ENCODE measurements at regions not wholly inside any gene's neighbourhood (a gene's known extent, or its start where the extent isn't known, plus 50 kb on each side); places are given as distances from the start of the nearest gene placed in this dataset.

GRCh38 chr2:19706332-19706731 lies 195.5 kb downstream of the TTC32 start:
- Histone ChIP-seq H3K27me3 (replicated peaks; ENCODE audit: insufficient read depth) (no peaks in the 10 kb centered on the region), H3K27ac (no peak overlapping the region), H3K4me3 (no peak overlapping the region), H3K36me3 (no peaks in the 10 kb centered on the region), H3K4me1 (ENCODE audit: control insufficient read depth in 1 of 2, low read depth in 2 of 2) (peaks cover 0 to 30% of the 10 kb centered on the region in 2 donors), H3K9me3 (no peaks in the 10 kb centered on the region)
- ATAC-seq (ENCODE audit: insufficient number of reproducible peaks, low FRiP score, low read depth) = no peak
- TF ChIP-seq, protein P1, sequence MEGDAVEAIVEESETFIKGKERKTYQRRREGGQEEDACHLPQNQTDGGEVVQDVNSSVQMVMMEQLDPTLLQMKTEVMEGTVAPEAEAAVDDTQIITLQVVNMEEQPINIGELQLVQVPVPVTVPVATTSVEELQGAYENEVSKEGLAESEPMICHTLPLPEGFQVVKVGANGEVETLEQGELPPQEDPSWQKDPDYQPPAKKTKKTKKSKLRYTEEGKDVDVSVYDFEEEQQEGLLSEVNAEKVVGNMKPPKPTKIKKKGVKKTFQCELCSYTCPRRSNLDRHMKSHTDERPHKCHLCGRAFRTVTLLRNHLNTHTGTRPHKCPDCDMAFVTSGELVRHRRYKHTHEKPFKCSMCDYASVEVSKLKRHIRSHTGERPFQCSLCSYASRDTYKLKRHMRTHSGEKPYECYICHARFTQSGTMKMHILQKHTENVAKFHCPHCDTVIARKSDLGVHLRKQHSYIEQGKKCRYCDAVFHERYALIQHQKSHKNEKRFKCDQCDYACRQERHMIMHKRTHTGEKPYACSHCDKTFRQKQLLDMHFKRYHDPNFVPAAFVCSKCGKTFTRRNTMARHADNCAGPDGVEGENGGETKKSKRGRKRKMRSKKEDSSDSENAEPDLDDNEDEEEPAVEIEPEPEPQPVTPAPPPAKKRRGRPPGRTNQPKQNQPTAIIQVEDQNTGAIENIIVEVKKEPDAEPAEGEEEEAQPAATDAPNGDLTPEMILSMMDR (IDR thresholded peaks at IDR 0.05) = no peak
- no peak for DNase-seq (ENCODE audit: low spot score)

GRCh38 chr2:19702267-19702666 lies 199.5 kb downstream of the TTC32 start:
- TF ChIP-seq, protein P1 (IDR thresholded peaks at IDR 0.05) = no peak
- Histone ChIP-seq H3K27me3 (replicated peaks; ENCODE audit: insufficient read depth) (no peaks in the 10 kb centered on the region), H3K36me3 (no peaks in the 10 kb centered on the region), H3K4me3 (no peak overlapping the region), H3K27ac (no peak overlapping the region), H3K4me1 (ENCODE audit: control insufficient read depth in 1 of 2, low read depth in 2 of 2) (peaks cover 0 to 35% of the 10 kb centered on the region in 2 donors), H3K9me3 (no peaks in the 10 kb centered on the region)
- DNase-seq (ENCODE audit: low spot score) (no peak), ATAC-seq (ENCODE audit: insufficient number of reproducible peaks, low FRiP score, low read depth) (no peak)

DNA sequence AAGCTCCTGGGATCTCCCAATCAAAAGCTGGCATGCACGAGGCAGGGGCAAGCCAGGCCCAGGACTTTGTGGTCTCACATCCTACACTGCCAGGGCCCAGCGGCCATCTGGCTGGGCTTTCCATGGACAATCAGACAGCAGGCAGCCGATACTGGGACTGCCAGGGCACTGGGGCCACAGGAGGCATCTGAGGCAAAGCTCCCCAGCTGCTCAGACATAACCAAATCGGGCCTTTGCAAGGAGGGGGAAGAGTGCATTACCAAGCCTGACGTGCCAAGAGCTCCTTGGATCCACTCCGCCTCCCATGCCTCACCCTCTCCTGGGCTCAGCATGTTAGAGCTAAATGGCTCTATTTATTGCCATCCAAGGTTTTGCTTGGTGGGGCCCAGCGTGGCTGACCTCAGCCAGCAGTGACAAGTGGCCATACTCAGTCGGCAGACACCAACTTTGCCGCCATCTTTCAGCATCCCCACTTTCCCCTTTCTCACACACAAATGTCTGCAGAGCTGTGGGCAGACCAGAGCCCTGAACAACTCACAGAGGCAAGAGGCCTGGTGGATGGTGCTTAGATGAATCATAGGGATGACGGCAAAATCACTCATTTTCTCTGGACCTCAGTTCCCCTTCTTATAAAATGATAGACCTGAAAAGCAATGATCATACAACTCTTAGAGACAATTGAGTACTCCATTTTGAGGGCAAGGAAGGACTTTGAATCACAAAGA lies 200.8 kb downstream of the TTC32 start:
- TF ChIP-seq, protein P1 (IDR thresholded peaks at IDR 0.05) = no peak
- Histone ChIP-seq H3K27ac (no peak overlapping the region), H3K4me3 (no peak overlapping the region), H3K27me3 (replicated peaks; ENCODE audit: insufficient read depth) (no peaks in the 10 kb centered on the region), H3K36me3 (no peaks in the 10 kb centered on the region), H3K4me1 (ENCODE audit: control insufficient read depth in 1 of 2, low read depth in 2 of 2) (peaks cover 0 to 35% of the 10 kb centered on the region in 2 donors), H3K9me3 (no peaks in the 10 kb centered on the region)
- DNase-seq (ENCODE audit: low spot score) = no peak
- no peak for ATAC-seq (ENCODE audit: insufficient number of reproducible peaks, low FRiP score, low read depth)

GRCh38 chr2:19697131-19697530 lies 204.7 kb downstream of the TTC32 start:
- TF ChIP-seq, protein P1 (IDR thresholded peaks at IDR 0.05) = no peak
- H3K36me3 ChIP-seq = no peaks in the 10 kb centered on the region
- no peak overlapping the region for H3K4me3 ChIP-seq

DNA sequence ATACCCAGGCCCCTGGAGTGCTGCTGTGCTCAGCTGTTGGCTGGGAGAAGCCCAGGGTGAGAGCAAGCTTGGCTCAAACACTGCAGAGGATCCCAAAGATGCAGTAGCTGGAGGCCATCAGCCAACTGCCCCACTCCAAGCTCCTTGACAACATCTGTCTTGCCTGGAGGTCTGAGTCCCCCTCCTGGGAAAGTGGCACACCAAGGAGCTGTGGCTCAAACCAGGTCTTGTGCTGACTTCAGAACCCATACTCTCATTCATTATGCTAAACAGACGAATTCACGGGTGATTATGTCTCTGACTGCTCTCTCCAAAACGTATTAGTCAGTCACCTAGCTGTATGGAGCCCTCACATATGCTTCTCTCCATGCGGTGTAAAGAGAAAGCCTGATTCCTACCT lies 206.1 kb downstream of the TTC32 start:
- ATAC-seq (ENCODE audit: insufficient number of reproducible peaks, low FRiP score, low read depth) = no peak

More at GRCh38 chr2:19697131-19697530, 204.7 kb downstream of the TTC32 start:
- Histone ChIP-seq H3K27me3 (replicated peaks; ENCODE audit: insufficient read depth) (no peaks in the 10 kb centered on the region), H3K4me1 (ENCODE audit: control insufficient read depth in 1 of 2, low read depth in 2 of 2) (peaks cover 0 to 14% of the 10 kb centered on the region in 2 donors), H3K27ac (no peak overlapping the region), H3K9me3 (no peaks in the 10 kb centered on the region)
- ATAC-seq (ENCODE audit: insufficient number of reproducible peaks, low FRiP score, low read depth) (no peak), DNase-seq (ENCODE audit: low spot score) (no peak)

More for the DNA sequence above, 206.1 kb downstream of the TTC32 start:
- TF ChIP-seq, protein P1 (IDR thresholded peaks at IDR 0.05) = no peak
- Histone ChIP-seq H3K4me1 (ENCODE audit: control insufficient read depth in 1 of 2, low read depth in 2 of 2) (peaks cover 0 to 3% of the 10 kb centered on the region in 2 donors), H3K36me3 (no peaks in the 10 kb centered on the region), H3K9me3 (no peaks in the 10 kb centered on the region), H3K4me3 (no peak overlapping the region), H3K27ac (no peak overlapping the region), H3K27me3 (replicated peaks; ENCODE audit: insufficient read depth) (no peaks in the 10 kb centered on the region)
- DNase-seq (ENCODE audit: low spot score) = no peak

Data from thoracic aorta (tissue), 2 donors.